H4 (cell line): ENCODE measurements at regions not wholly inside any gene's neighbourhood (a gene's known extent, or its start where the extent isn't known, plus 50 kb on each side); places are given as distances from the start of the nearest gene placed in this dataset.
"Not testable (repeated sequence)": the region's sequence is repeated elsewhere in the genome, so short reads cannot be mapped to it uniquely, and the experiment has no call there.

Experiments
- DNase-seq: peaks from one replicate; pipeline ENCODE4 v3.0.0-alpha.2; 2015; ENCODE audit warnings: low spot score

DNA sequence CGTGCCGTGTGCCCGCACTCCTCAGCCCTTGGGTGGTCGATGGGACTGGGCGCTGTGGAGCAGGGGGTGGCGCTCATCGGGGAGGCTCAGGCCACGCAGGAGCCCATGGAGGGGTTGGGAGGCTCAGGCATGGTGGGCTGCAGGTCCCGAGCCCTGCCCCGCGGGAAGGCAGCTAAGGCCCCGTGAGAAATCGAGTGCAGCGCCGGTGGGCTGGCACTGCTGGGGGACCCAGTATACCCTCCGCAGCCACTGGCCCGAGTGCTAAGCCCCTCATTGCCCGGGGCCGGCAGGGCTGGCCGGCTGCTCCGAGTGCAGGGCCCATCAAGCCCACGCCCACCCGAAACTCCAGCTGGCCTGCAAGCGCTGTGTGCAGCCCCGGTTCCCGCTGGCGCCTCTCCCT, 384.1 kb downstream of the GLUD2 start:
- not testable (repeated sequence) for DNase-seq

GRCh38 chrX:121433289-121433688, 385.9 kb downstream of the GLUD2 start:
- no peak for DNase-seq

DNA sequence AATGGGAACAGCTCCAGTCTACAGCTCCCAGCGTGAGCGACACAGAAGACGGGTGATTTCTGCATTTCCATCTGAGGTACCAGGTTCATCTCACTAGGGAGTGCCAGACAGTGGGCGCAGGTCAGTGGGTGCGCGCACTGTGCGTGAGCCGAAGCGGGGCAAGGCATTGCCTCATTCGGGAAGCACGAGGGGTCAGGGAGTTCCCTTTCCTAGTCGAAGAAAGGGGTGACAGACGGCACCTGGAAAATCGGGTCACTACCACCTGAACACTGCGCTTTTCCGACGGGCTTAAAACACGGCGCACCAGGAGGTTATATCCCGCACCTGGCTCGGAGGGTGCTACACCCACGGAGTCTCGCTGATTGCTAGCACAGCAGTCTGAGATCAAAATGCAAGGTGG, 390.3 kb downstream of the GLUD2 start:
- not testable (repeated sequence) for DNase-seq

DNA sequence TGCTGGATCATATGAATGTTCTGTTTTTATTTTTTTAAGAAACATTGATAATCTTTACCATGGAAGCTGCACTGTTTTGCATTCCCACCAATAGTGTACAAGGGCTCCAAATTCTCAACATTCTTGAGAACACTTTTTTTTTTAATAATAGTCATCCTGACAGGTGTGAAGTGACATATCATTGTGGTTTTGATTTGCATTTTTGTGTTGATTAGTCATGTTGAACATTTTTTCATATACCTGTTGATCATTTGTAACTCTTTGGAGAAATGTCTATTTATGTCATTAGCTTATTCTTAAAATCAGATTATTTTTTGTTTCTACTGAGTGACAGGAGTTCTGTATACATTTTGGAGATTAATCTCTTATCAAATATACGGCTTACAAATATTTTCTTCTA, 408.5 kb downstream of the GLUD2 start:
- DNase-seq, result no peak

- DNase-seq, result no peak
Measured at GRCh38 chrX:121456315-121456714, 408.9 kb downstream of the GLUD2 start.

DNA sequence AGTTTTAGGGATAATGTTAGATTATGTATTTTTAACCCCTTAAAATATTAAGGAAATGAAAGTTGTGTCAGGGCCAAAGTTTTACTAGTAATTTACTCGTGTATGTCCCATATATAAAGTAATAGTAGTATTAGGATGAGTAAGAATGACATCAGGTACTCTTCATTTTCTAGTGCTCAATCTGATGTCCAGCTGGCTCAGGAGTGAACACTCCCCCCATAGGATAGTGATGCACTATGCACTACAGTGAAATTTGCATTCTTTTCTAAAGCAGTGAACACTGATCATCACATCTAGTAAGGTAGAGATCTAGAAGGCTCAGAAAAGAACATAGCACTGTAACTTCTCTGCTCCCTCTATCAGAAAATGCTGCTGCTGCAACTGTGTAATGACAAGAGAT, 409.7 kb downstream of the GLUD2 start:
- no peak for DNase-seq

DNA sequence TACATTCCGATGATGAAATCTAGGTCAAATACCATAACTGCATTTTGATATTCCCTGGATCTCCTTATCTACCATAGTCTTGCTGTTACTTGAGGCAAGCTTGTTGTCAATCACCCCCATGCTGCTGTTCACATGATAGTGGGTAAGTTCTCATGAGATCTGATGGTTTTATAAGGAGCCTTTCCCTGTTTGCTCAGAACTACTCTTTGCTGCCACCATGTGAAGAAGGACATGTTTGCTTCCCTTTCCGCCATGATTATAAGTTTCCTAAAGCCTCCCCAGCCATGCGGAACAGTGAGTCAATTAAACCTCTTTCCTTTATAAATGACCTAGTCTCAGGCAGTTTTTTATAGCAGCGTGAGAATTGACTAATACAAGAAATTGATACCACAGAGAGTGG, 432.0 kb downstream of the GLUD2 start:
- DNase-seq, result peak; percentile 37

GRCh38 chrX:121496966-121497365, 449.6 kb downstream of the GLUD2 start:
- no peak for DNase-seq

- DNase-seq, result no peak
Measured at GRCh38 chrX:121504153-121504552, 456.7 kb downstream of the GLUD2 start.

- no peak for DNase-seq
Measured at GRCh38 chrX:121546317-121546716, 498.9 kb downstream of the GLUD2 start.

DNA sequence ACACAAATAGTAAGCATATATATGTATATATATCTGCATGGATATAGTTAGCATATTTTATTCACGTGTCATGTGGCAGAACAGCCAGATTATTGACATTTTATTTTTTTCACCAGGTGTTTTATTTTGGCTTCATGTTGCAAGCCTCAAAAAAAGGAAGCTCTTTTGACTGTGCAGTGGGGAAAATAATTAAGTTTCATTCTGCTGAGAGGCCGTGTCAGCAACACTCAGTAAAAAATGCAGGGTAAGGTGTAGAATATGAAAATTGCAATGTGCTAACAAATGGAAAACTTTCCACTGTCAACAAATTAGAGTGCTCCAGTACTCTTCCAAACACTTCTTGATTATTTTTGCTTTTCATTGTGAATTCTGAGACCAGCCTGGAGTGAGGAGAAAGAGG, 511.5 kb downstream of the GLUD2 start:
- DNase-seq, result no peak

DNA sequence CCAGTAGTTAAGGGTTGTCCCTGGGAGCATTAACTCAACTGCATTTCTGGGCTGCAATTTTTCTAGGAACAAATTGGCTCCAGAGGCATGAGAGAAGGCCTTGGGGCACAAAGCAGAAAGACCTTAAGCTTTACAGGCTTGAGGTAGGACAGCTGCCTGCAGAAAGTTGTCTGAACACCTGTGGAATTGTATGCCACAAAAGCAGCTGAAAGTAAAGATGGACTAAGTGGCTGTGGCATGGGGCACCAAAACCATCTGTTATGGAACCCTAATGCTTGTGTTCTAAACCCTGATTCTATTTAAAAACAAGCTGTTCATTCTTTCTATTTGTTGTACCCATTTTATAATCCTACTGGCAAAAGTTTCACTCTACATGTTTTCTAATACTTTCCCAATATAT, 515.2 kb downstream of the GLUD2 start:
- no peak for DNase-seq

DNA sequence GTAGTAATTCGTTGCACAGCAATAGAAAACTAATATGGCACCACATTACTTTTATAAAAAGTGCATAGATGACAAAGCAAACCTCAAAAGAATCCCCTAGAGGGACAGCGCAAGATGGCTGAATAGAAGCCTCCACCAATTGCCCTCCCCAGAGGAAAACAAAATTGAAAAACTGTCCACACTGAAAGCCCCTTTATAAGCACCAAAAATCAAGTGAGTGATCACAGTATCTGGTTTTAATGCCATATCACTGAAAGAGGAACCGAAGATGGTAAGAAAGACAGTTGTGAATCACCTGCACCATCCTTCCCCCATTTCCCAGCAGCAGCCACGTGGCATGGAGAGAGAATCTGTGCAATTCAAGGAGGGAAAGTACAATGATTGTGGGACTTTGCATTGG, 522.2 kb downstream of the GLUD2 start:
- DNase-seq, result no peak

DNA sequence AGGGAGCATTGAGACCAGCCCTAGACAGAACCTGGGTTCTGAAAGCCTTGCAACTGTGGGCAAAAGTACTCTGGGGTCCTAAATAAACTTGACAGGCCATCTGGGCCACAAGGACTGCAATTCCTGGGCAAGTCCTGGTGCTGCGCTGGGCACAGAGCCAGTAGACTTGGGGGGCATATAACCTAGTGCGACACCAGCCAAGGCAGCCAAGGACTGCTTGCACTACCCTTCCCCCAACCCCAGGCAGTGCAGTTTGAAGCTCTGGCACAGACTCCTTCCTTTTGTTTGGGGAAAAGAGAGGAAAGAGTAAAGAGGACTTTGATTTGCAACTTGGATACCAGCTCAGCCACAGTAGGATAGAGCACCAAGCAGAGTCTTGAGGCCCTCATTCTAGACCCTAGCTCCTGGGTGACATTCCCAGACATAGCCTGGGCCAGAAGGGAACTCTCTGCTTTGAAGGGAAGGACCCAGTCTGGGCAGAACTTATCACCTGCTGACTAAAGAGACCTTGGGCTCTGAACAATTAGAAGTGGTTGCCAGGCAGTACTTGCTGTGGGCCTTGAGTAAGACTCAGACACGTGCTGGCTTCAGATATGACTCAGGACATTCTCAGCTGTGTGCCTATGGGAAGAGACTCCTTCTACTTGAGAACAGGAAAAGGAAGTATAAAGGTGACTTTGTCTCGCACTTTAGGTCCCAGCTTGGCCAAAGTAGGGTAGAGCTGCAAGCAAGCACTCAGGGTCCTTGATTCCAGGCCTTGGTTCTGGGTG, 522.8 kb downstream of the GLUD2 start:
- DNase-seq, result no peak

DNA sequence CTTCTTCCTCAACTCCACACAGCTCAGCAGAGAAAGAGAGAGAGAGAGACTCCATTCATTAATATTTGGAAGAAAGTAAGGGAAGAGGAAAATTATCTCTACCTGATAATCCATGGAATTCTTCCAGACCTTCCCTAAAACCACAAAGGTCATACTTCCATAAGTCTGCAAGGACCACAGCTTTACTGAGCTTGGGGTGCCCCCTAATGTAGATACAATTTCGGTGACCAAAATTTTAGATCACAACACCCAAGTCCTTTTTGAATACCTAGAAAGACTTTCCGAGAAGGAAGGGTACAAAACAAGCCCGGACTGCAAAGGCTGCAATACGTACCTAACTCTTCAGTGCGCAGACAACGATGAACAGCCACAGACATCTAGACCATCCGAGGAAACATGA, 523.9 kb downstream of the GLUD2 start:
- DNase-seq, result no peak

- not testable (repeated sequence) for DNase-seq
Measured at GRCh38 chrX:121574384-121574783, 527.0 kb downstream of the GLUD2 start.

DNA sequence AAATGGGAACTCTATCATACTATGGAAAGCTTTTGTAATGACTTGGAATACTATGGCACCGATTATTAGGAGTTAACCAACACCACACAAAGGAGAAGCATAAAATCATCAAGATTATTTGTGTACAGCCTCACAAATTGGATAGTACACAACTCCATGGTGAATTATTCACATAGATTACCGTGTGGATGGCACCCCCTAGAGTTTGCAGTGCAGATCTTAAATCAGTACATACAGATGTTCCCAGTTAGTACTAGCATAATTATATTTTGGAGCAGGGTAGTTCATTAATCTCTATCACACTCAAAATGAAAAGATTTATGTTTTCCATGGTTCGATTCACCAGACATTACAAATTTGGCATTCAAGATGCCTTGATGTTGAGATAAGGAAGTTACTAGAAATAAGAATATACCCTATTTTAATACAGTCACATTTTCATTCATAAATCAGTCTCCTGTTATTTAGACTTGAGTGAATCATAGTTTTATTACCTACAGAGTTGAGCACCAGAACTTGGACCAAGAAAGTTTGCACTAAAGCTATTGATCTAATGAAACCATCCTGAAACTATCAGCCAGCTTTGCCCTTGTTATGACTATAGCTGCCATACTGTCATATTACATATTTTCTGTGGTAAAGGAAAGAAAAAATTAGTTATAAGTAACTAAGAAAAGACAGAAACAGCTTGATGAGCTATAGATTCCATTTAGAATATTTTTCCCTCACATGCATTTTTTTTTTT, 531.8 kb downstream of the GLUD2 start:
- peak; percentile 18 for DNase-seq

GRCh38 chrX:121581885-121582284, 534.5 kb downstream of the GLUD2 start:
- peak; percentile 7 for DNase-seq

GRCh38 chrX:121585626-121586025, 538.2 kb downstream of the GLUD2 start:
- no peak for DNase-seq

DNA sequence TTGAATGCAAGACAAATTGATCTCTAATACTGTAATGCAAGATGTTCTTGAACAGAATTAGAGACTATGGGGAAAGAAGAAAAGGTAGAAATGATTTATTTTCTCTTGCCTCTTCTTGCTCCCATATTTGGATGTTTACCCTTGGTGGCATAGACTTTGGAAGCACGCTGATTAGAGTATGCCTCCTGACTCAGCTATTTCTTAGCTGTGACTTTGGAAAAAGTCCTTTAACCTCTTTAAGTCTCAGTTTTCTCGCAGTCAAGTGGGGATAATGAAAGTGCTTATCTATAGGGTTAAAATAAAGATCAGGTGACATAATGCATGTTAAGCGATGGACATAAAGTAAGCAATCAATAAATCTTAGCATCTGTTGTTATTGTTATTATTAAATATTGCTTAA, 545.5 kb downstream of the GLUD2 start:
- no peak for DNase-seq

DNA sequence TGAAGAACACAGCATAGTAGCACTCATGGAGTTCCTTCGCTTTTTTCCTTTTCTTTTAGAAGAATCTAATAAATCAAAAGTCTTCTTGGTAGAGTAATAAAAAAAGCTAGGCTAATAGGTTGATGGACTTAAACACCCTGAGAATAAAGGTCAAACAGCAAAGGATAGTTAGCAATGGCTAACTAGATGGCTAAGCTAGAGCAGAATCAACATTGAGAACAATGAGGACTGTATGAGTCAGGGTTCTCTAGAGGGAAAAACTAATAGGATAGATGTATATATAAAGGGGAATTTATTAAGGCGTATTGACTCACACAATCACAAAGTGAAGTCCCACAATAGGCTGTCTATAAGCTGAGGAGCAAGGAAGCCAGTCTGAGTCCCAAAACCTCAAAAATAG, 550.9 kb downstream of the GLUD2 start:
- no peak for DNase-seq

DNA sequence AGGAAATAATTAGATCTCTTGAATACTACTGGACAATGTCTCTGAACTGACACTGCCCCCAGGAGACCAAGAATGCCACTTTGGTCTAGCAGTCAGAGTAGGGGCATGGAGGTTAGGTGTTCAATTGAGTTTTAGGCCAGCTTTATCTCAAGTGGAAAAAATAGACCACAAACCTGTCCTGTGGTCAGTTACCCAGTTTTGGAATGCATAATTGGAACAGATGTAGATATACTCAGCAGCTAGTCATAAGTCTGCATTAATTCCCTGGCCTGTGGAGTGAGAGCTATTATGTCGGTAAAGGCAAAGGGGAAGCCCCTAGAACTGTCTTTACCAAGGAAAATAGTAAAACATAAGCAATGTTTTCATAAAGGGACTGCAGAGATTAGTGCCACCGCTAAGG, 587.7 kb downstream of the GLUD2 start:
- DNase-seq, result no peak

- DNase-seq, result no peak
Measured at GRCh38 chrX:121639781-121640180, 592.4 kb downstream of the GLUD2 start.
